Fibroblast of lung (primary cell): ENCODE measurements at regions not wholly inside any gene's neighbourhood (a gene's known extent, or its start where the extent isn't known, plus 50 kb on each side); places are given as distances from the start of the nearest gene placed in this dataset.

ENCODE experiments used
- DNase-seq, 2 donors: peaks; one replicate each; pipeline versions ENCODE4 v3.0.0 to v3.0.0-alpha.2; 2010; ENCODE audit warnings: low read depth in 2 of 2
- H2AFZ ChIP-seq: 2 replicates; pipeline ENCODE4 v1.5.1; 2012; ENCODE audit warnings: low read length, control low read depth, inconsistent platforms
- H3K27ac ChIP-seq: 2 replicates; pipeline ENCODE4 v1.5.1; 2011; ENCODE audit warnings: low read length, control low read depth; ENCODE audit not compliant: insufficient read depth
- H3K27me3 ChIP-seq: 2 replicates; pipeline ENCODE4 v1.5.1; 2011; ENCODE audit warnings: mild to moderate bottlenecking, low read length; ENCODE audit not compliant: control insufficient read depth, insufficient read depth
- H3K36me3 ChIP-seq: 2 replicates; pipeline ENCODE4 v1.5.1; 2011; ENCODE audit warnings: low read length; ENCODE audit not compliant: control insufficient read depth, insufficient read depth
- H3K4me1 ChIP-seq: 2 replicates; pipeline ENCODE4 v1.5.1; 2011; ENCODE audit warnings: low read length; ENCODE audit not compliant: control insufficient read depth, insufficient read depth; ENCODE audit errors: extremely low read depth
- H3K4me2 ChIP-seq: 2 replicates; pipeline ENCODE4 v1.5.1; 2011; ENCODE audit warnings: low read length, control low read depth; ENCODE audit not compliant: insufficient read depth; ENCODE audit errors: extremely low read depth
- H3K4me3 ChIP-seq, 4 experiments: fragments of 200-600 bp in 1 of 4; sonication (generic) in 1 of 4; replicated peaks in 1 of 4; 2 replicates each; pipeline ENCODE4 v1.5.1; 2011 to 2016; ENCODE audit warnings: low read length in 4 of 4, low read depth in 3 of 4, mild to moderate bottlenecking in 3 of 4, control low read depth in 2 of 4, inconsistent platforms in 1 of 4, mixed read lengths in 1 of 4; ENCODE audit not compliant: insufficient read depth in 1 of 4; ENCODE audit errors: control extremely low read depth in 1 of 4
- H3K79me2 ChIP-seq: 2 replicates; pipeline ENCODE4 v1.5.1; 2012; ENCODE audit warnings: mild to moderate bottlenecking, low read length, inconsistent platforms; ENCODE audit not compliant: control insufficient read depth, insufficient read depth
- H3K9ac ChIP-seq: 2 replicates; pipeline ENCODE4 v1.5.1; 2011; ENCODE audit warnings: mild to moderate bottlenecking, low read length, control low read depth; ENCODE audit not compliant: insufficient read depth
- H3K9me3 ChIP-seq: 2 replicates; pipeline ENCODE4 v1.5.1; 2012; ENCODE audit warnings: low read depth, low read length; ENCODE audit not compliant: control insufficient read depth, insufficient read depth
- H4K20me1 ChIP-seq: 2 replicates; pipeline ENCODE4 v1.5.1; 2011; ENCODE audit warnings: low read length; ENCODE audit not compliant: control insufficient read depth, insufficient read depth; ENCODE audit errors: extremely low read depth
- CTCF ChIP-seq, 2 donors: IDR thresholded peaks in 1 of 2; conservative IDR thresholded peaks in 1 of 2; 1 replicate in 1 of 2; 2 replicates in 1 of 2; pipeline ENCODE4 v1.5.1; 2011 to 2012; ENCODE audit warnings: low read length in 2 of 2, control low read depth in 1 of 2, inconsistent platforms in 1 of 2, low read depth in 1 of 2, mild to moderate bottlenecking in 1 of 2
- EZH2 ChIP-seq: IDR thresholded peaks from 2 replicates; pipeline ENCODE4 v1.5.1; 2012; ENCODE audit warnings: low read length, control low read depth, mild to moderate bottlenecking; ENCODE audit errors: missing control alignments

- DNase-seq, result peak; percentile 48 to 62
Observed at GRCh38 chr21:41068967-41069642, 98.9 kb upstream of the BACE2 start.

GRCh38 chr21:41070284-41070683, 97.7 kb upstream of the BACE2 start:
- Histone ChIP-seq H3K36me3 (no peaks in the 10 kb centered on the region), H3K4me2 (no peak overlapping the region), H3K27me3 (no peaks in the 10 kb centered on the region), H3K9me3 (no peaks in the 10 kb centered on the region), H3K9ac (no peak overlapping the region), H3K79me2 (no peaks in the 10 kb centered on the region), H4K20me1 (no peaks in the 10 kb centered on the region), H3K4me1 (no peaks in the 10 kb centered on the region), H3K27ac (no peak overlapping the region), H3K4me3 (no peak overlapping the region), H2AFZ (no peak overlapping the region)
- no peak for DNase-seq
- TF ChIP-seq CTCF (conservative IDR thresholded peaks at IDR 0.05 in 1 of 2, IDR thresholded peaks at IDR 0.05 in 1 of 2; ENCODE audit: low read depth in 1 of 2, low read length in 2 of 2) (no peak), EZH2 (no peak)

More at GRCh38 chr21:41068967-41069642, 98.9 kb upstream of the BACE2 start:
- no peak overlapping the region for H3K4me2 ChIP-seq
- H4K20me1 ChIP-seq, result no peaks in the 10 kb centered on the region
- no peaks in the 10 kb centered on the region for H3K36me3 ChIP-seq
- H3K27me3 ChIP-seq, result no peaks in the 10 kb centered on the region
- H3K27ac ChIP-seq, result no peak overlapping the region
- peak; percentile 68 for TF ChIP-seq CTCF (conservative IDR thresholded peaks at IDR 0.05 in 1 of 2, IDR thresholded peaks at IDR 0.05 in 1 of 2; ENCODE audit: low read depth in 1 of 2, low read length in 2 of 2)
- TF ChIP-seq EZH2, result no peak
- no peak overlapping the region for H3K9ac ChIP-seq
- H3K79me2 ChIP-seq, result no peaks in the 10 kb centered on the region
- no peak overlapping the region for H2AFZ ChIP-seq
- no peaks in the 10 kb centered on the region for H3K4me1 ChIP-seq
- H3K4me3 ChIP-seq, result no peak overlapping the region
- no peaks in the 10 kb centered on the region for H3K9me3 ChIP-seq

DNA sequence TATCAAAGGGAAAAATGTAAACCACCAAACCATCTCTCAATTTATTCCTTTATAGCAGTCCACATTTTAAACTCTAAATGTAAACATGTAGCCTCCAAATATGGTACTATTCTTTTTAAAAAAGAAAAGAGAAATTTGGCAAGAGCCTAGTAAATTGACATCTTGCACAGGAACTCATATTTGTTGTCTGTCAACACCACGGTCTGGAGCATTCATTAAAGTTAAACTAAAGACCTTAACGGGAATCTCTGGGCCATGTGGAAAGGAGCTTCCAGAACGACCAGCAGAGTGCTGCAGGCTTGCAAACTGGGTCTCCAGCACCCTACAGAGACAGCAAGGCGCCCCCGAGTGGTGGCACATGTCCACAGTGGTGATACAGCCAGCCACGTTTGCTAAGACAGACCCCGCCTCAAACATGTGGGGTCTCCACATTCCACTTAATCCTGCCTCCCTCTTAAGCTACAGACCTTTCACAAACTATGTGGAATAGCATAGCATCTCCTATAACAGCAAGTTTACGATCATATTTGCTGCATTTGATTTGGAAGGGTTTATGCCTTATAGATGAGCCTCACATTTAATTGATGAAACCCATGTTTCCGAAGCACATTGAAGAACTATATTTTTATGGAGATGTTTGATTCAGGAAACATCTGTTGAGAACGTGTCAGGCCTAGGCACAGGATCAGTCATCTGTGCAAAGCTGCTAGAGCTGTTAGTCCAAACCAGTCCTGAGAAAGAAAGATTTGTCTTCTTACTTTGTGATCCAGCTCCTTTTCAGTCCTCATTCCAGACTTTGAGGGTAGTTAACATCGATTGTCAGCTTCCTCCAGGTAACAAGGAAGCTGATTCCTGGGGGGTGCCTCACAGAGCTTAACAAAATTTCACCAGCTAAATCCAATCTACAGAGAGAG, 96.4 kb upstream of the BACE2 start:
- no peaks in the 10 kb centered on the region for H3K27me3 ChIP-seq
- H3K4me2 ChIP-seq, result no peak overlapping the region
- H3K27ac ChIP-seq, result no peak overlapping the region
- H3K36me3 ChIP-seq, result no peaks in the 10 kb centered on the region
- H3K4me1 ChIP-seq, result no peaks in the 10 kb centered on the region
- no peak overlapping the region for H2AFZ ChIP-seq
- no peaks in the 10 kb centered on the region for H3K9me3 ChIP-seq
- no peak overlapping the region for H3K4me3 ChIP-seq
- H3K9ac ChIP-seq, result no peak overlapping the region
- H4K20me1 ChIP-seq, result no peaks in the 10 kb centered on the region
- H3K79me2 ChIP-seq, result no peaks in the 10 kb centered on the region
- DNase-seq, result no peak
- TF ChIP-seq EZH2 (no peak), CTCF (conservative IDR thresholded peaks at IDR 0.05 in 1 of 2, IDR thresholded peaks at IDR 0.05 in 1 of 2; ENCODE audit: low read depth in 1 of 2, low read length in 2 of 2) (no peak)
